ENCODE measurements at regions not wholly inside any gene's neighbourhood (a gene's known extent, or its start where the extent isn't known, plus 50 kb on each side); places are given as distances from the start of the nearest gene placed in this dataset.

- Mint-ChIP-seq H3K27me3 (ENCODE audit: low read depth) (no peaks in the 10 kb centered on the region), H3K36me3 (ENCODE audit: low read depth) (no peaks in the 10 kb centered on the region), H3K27ac (ENCODE audit: unreplicated experiment) (no peak overlapping the region), H3K9me3 (ENCODE audit: low read depth) (no peaks in the 10 kb centered on the region), H3K4me3 (ENCODE audit: unreplicated experiment) (no peak overlapping the region), H3K4me1 (ENCODE audit: low read depth) (peaks cover 31% of the 10 kb centered on the region)
- no peak for TF ChIP-seq CTCF (IDR thresholded peaks at IDR 0.05)
- no peak for DNase-seq (ENCODE audit: low spot score)
Measured at GRCh38 chr2:12440731-12441130, 276.0 kb upstream of the TRIB2 start.

- Mint-ChIP-seq H3K27ac (ENCODE audit: unreplicated experiment) (no peak overlapping the region), H3K4me3 (ENCODE audit: unreplicated experiment) (no peak overlapping the region), H3K27me3 (ENCODE audit: low read depth) (no peaks in the 10 kb centered on the region), H3K9me3 (ENCODE audit: low read depth) (no peaks in the 10 kb centered on the region), H3K4me1 (ENCODE audit: low read depth) (peaks cover 24% of the 10 kb centered on the region), H3K36me3 (ENCODE audit: low read depth) (peaks cover 2% of the 10 kb centered on the region)
- TF ChIP-seq CTCF (IDR thresholded peaks at IDR 0.05) = no peak
- no peak for DNase-seq (ENCODE audit: low spot score)
Measured at GRCh38 chr2:12441750-12442475, 274.8 kb upstream of the TRIB2 start.

DNA sequence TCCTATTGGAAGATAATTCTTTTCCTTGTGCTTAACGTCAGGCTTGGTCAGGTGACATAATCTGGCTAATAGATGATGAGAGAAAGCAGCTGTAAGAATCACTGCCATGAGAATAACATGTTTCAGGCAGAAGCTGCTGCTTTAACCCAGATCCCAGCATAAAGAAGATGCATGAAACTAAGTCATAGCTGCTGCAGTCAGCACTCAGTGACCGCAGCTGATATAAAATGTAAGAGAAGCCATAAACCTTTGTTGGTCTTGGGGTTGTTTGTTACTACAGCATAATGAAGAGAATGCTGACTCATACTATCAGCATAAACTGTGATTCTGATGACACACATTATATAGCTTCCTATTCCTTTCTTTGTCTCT lies 274.3 kb upstream of the TRIB2 start:
- peak overlapping the region; percentile 42 for H3K27ac Mint-ChIP-seq (ENCODE audit: unreplicated experiment)
- no peaks in the 10 kb centered on the region for H3K9me3 Mint-ChIP-seq (ENCODE audit: low read depth)
- H3K4me1 Mint-ChIP-seq (ENCODE audit: low read depth) = peaks cover 24% of the 10 kb centered on the region
- no peaks in the 10 kb centered on the region for H3K27me3 Mint-ChIP-seq (ENCODE audit: low read depth)
- no peak for DNase-seq (ENCODE audit: low spot score)
- peaks cover 2% of the 10 kb centered on the region for H3K36me3 Mint-ChIP-seq (ENCODE audit: low read depth)
- no peak for TF ChIP-seq CTCF (IDR thresholded peaks at IDR 0.05)
- H3K4me3 Mint-ChIP-seq (ENCODE audit: unreplicated experiment) = no peak overlapping the region

GRCh38 chr2:12448846-12449505 lies 267.8 kb upstream of the TRIB2 start:
- Mint-ChIP-seq H3K4me1 (ENCODE audit: low read depth) (peaks cover 25% of the 10 kb centered on the region), H3K36me3 (ENCODE audit: low read depth) (peaks cover 3% of the 10 kb centered on the region), H3K4me3 (ENCODE audit: unreplicated experiment) (no peak overlapping the region), H3K9me3 (ENCODE audit: low read depth) (no peaks in the 10 kb centered on the region), H3K27ac (ENCODE audit: unreplicated experiment) (no peak overlapping the region), H3K27me3 (ENCODE audit: low read depth) (no peaks in the 10 kb centered on the region)
- no peak for DNase-seq (ENCODE audit: low spot score)
- no peak for TF ChIP-seq CTCF (IDR thresholded peaks at IDR 0.05)

DNA sequence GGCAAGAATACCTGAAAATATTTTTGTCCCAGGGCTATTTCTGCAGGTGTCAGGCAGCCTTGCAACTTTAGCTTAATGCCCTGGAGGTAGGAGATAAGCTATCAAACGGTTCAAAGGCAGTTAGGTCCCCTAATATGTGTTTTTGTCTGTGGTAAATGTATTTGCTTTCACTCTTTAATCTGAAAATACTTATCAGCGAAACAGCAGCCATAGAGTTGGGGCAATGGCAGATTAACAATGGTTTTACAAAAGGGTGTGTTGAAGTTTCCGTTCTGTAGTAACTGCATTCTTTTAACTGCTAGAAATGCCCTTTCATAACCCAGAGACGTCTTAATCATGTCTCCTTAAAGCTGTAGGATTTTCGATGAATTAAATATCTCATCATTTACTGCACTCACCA lies 265.0 kb upstream of the TRIB2 start:
- DNase-seq (ENCODE audit: low spot score) = no peak
- H3K36me3 Mint-ChIP-seq (ENCODE audit: low read depth) = peaks cover 2% of the 10 kb centered on the region
- TF ChIP-seq CTCF (IDR thresholded peaks at IDR 0.05) = no peak
- H3K27me3 Mint-ChIP-seq (ENCODE audit: low read depth) = no peaks in the 10 kb centered on the region
- no peak overlapping the region for H3K4me3 Mint-ChIP-seq (ENCODE audit: unreplicated experiment)
- peaks cover 27% of the 10 kb centered on the region for H3K4me1 Mint-ChIP-seq (ENCODE audit: low read depth)
- no peaks in the 10 kb centered on the region for H3K9me3 Mint-ChIP-seq (ENCODE audit: low read depth)
- H3K27ac Mint-ChIP-seq (ENCODE audit: unreplicated experiment) = peak overlapping the region; percentile 87

Measured in chondrocyte (in vitro differentiated cells).